IMR-90 (cell line): ENCODE measurements at regions not wholly inside any gene's neighbourhood (a gene's known extent, or its start where the extent isn't known, plus 50 kb on each side); places are given as distances from the start of the nearest gene placed in this dataset.

Experiments used
- ATAC-seq: fragments of 200-7000 bp; cut with Tn5 transposase; 2 replicates; pipeline ENCODE4 v1.9.1; 2020; ENCODE audit warnings: low read depth, mild to moderate bottlenecking, moderate library complexity
- BruUV-seq: library from RNA; stranded (reverse); fragments of 400-500 nt; replicated peaks from 2 replicates; lab custom pipeline; 2021; lab: Mats Ljungman, UMichigan
- CTCF ChIA-PET: fragments of 300-600 bp; formaldehyde crosslinking; extraction: SDS; loops from one replicate; lab custom pipeline; 2021; ENCODE audit warnings: antibody characterized with exemption; lab: Yijun Ruan, JAX
- POLR2A ChIA-PET: fragments of 300-600 bp; sonication (Branson Sonifier 250); formaldehyde crosslinking; loops from one replicate; lab custom pipeline; 2022; ENCODE audit warnings: antibody characterized with exemption; ENCODE audit not compliant: unreplicated experiment; lab: Charles Lee
- DNase-seq: peaks from one replicate; pipeline ENCODE4 v3.0.0; 2013
- H2AFZ ChIP-seq: replicated peaks from 2 replicates; pipeline ENCODE3; 2013; ENCODE audit warnings: low read length, mild to moderate bottlenecking; ENCODE audit not compliant: poor library complexity
- H2AK5ac ChIP-seq: 2 replicates; pipeline ENCODE4 v1.6.1; 2013; ENCODE audit warnings: low read depth, low read length, inconsistent platforms
- H2AK9ac ChIP-seq: replicated peaks from 2 replicates; pipeline ENCODE3; 2013; ENCODE audit warnings: mild to moderate bottlenecking, low read depth, low read length, moderate library complexity; ENCODE audit not compliant: poor library complexity
- H2BK120ac ChIP-seq: 2 replicates; pipeline ENCODE4 v1.6.1; 2013; ENCODE audit warnings: low read depth, low read length, inconsistent platforms
- H2BK15ac ChIP-seq: 3 replicates; pipeline ENCODE4 v1.6.1; 2013; ENCODE audit warnings: low read depth, low read length, inconsistent platforms
- H2BK20ac ChIP-seq: 2 replicates; pipeline ENCODE4 v1.6.1; 2013; ENCODE audit warnings: low read depth, mild to moderate bottlenecking, inconsistent platforms, low read length, moderate library complexity
- H2BK5ac ChIP-seq: 2 replicates; pipeline ENCODE4 v1.6.1; 2013; ENCODE audit warnings: mild to moderate bottlenecking, low read depth, low read length, inconsistent platforms; ENCODE audit not compliant: poor library complexity, severe bottlenecking
- H3K14ac ChIP-seq: replicated peaks from 2 replicates; pipeline ENCODE4 v1.6.1; 2013; ENCODE audit warnings: low read depth, low read length, inconsistent platforms
- H3K18ac ChIP-seq: 2 replicates; pipeline ENCODE4 v1.6.1; 2013; ENCODE audit warnings: low read depth, low read length, control low read depth
- H3K23ac ChIP-seq: 2 replicates; pipeline ENCODE4 v1.6.1; 2013; ENCODE audit warnings: low read depth, low read length, inconsistent platforms
- H3K27ac ChIP-seq: 2 replicates; pipeline ENCODE4 v1.5.1; 2013; ENCODE audit warnings: mild to moderate bottlenecking, control low read depth, low read length; ENCODE audit not compliant: insufficient read depth
- H3K27me3 ChIP-seq: 2 replicates; pipeline ENCODE4 v1.6.1; 2013; ENCODE audit warnings: low read length; ENCODE audit not compliant: control insufficient read depth, insufficient read depth
- H3K36me3 ChIP-seq: 2 replicates; pipeline ENCODE4 v1.6.1; 2013; ENCODE audit warnings: low read length, mixed read lengths; ENCODE audit not compliant: control insufficient read depth, insufficient read depth
- H3K4ac ChIP-seq: 2 replicates; pipeline ENCODE4 v1.6.1; 2013; ENCODE audit warnings: low read depth, low read length, inconsistent platforms
- H3K4me1 ChIP-seq: 2 replicates; pipeline ENCODE4 v1.6.1; 2013; ENCODE audit warnings: low read length, mixed read lengths; ENCODE audit not compliant: control insufficient read depth, insufficient read depth
- H3K4me2 ChIP-seq: 2 replicates; pipeline ENCODE4 v1.6.1; 2013; ENCODE audit warnings: low read depth, mild to moderate bottlenecking, control low read depth, low read length, moderate library complexity
- H3K4me3 ChIP-seq: 2 replicates; pipeline ENCODE4 v1.5.1; 2013; ENCODE audit warnings: low read depth, mild to moderate bottlenecking, control low read depth, low read length, moderate library complexity; ENCODE audit not compliant: insufficient read depth
- H3K56ac ChIP-seq: 2 replicates; pipeline ENCODE4 v1.6.1; 2013; ENCODE audit warnings: low read length, inconsistent platforms; ENCODE audit not compliant: insufficient read depth; ENCODE audit errors: extremely low read depth
- H3K79me1 ChIP-seq, 2 experiments: 2 replicates each; pipeline ENCODE4 v1.6.1; 2013; ENCODE audit warnings: low read length in 2 of 2, inconsistent platforms in 1 of 2, low read depth in 1 of 2
- H3K9ac ChIP-seq: 2 replicates; pipeline ENCODE4 v1.6.1; 2013; ENCODE audit warnings: low read depth, low read length, control low read depth
- H3K9me1 ChIP-seq: 2 replicates; pipeline ENCODE4 v1.6.1; 2013; ENCODE audit warnings: low read length, inconsistent platforms; ENCODE audit not compliant: insufficient read depth
- H3K9me3 ChIP-seq: 2 replicates; pipeline ENCODE4 v1.6.1; 2013; ENCODE audit warnings: low read length; ENCODE audit not compliant: control insufficient read depth, insufficient read depth
- H4K20me1 ChIP-seq: 2 replicates; pipeline ENCODE4 v1.6.1; 2013; ENCODE audit warnings: low read length, inconsistent platforms; ENCODE audit not compliant: insufficient read depth
- H4K5ac ChIP-seq: 2 replicates; pipeline ENCODE4 v1.6.1; 2013; ENCODE audit warnings: mild to moderate bottlenecking, low read depth, low read length, control low read depth
- H4K8ac ChIP-seq, 2 experiments: 2 replicates each; pipeline ENCODE4 v1.6.1; 2013; ENCODE audit warnings: low read depth in 2 of 2, low read length in 2 of 2, control low read depth in 1 of 2, inconsistent platforms in 1 of 2
- H4K91ac ChIP-seq: 2 replicates; pipeline ENCODE4 v1.6.1; 2013; ENCODE audit warnings: low read depth, low read length, inconsistent platforms; ENCODE audit not compliant: insufficient read depth
- BHLHE40 ChIP-seq: fragments of 150-350 bp; IDR thresholded peaks from 2 replicates; pipeline ENCODE4 v1.6.1; 2016; ENCODE audit warnings: mild to moderate bottlenecking, low read depth, low read length
- CEBPB ChIP-seq: IDR thresholded peaks from 2 replicates; pipeline ENCODE4 v1.6.1; 2012; ENCODE audit warnings: low read depth, low read length, improper control_type of control experiment
- CHD1 ChIP-seq: IDR thresholded peaks from 2 replicates; pipeline ENCODE4 v1.6.1; 2012; ENCODE audit warnings: low read depth, low read length, improper control_type of control experiment
- FOS ChIP-seq: fragments of 150-350 bp; IDR thresholded peaks from 2 replicates; pipeline ENCODE4 v1.6.1; 2016; ENCODE audit warnings: low read depth, low read length
- MAFK ChIP-seq: IDR thresholded peaks from 2 replicates; pipeline ENCODE4 v1.6.1; 2012; ENCODE audit warnings: low read depth, low read length, improper control_type of control experiment
- MAZ ChIP-seq: IDR thresholded peaks from 2 replicates; pipeline ENCODE4 v1.6.1; 2012; ENCODE audit warnings: low read depth, mild to moderate bottlenecking, low read length, improper control_type of control experiment, moderate library complexity, borderline replicate concordance
- MXI1 ChIP-seq: IDR thresholded peaks from 2 replicates; pipeline ENCODE4 v1.6.1; 2012; ENCODE audit warnings: low read depth, mild to moderate bottlenecking, low read length, moderate library complexity, borderline replicate concordance
- NFE2L2 ChIP-seq: fragments of 150-350 bp; IDR thresholded peaks from 2 replicates; pipeline ENCODE4 v1.6.1; 2016; ENCODE audit warnings: low read depth, mild to moderate bottlenecking, low read length
- POLR2A ChIP-seq: IDR thresholded peaks from 2 replicates; pipeline ENCODE4 v1.6.1; 2012; ENCODE audit warnings: mild to moderate bottlenecking, low read depth, low read length
- RAD21 ChIP-seq: IDR thresholded peaks from 2 replicates; pipeline ENCODE4 v1.6.1; 2012; ENCODE audit warnings: low read length, improper control_type of control experiment
- RCOR1 ChIP-seq: IDR thresholded peaks from 2 replicates; pipeline ENCODE4 v1.6.1; 2012; ENCODE audit warnings: mild to moderate bottlenecking, low read length, improper control_type of control experiment; ENCODE audit not compliant: insufficient replicate concordance
- RFX5 ChIP-seq: IDR thresholded peaks from 2 replicates; pipeline ENCODE4 v1.8.0; 2012; ENCODE audit warnings: low read depth, mild to moderate bottlenecking, low read length, moderate library complexity
- SMC3 ChIP-seq: fragments of 150-350 bp; IDR thresholded peaks from 2 replicates; pipeline ENCODE4 v1.6.1; 2016; ENCODE audit warnings: low read depth, mild to moderate bottlenecking, antibody characterized with exemption, low read length, moderate library complexity
- WGBS, 2 experiments: methylation state at CpG; one replicate each; pipeline versions ENCODE4 v1.1.5 to v1.1.7; 2013; ENCODE audit warnings: missing lambda C conversion rate in 2 of 2; ENCODE audit not compliant: insufficient read length in 1 of 2; ENCODE audit errors: extremely low coverage in 2 of 2; 5-methylcytosine and 5-hydroxymethylcytosine counted together
- dilution Hi-C: fragments of 300-500 bp; cut with HindIII; formaldehyde crosslinking; loops from one replicate; pipeline ENCODE4 v1.14.3; 2018; ENCODE audit warnings: low sequenced_read_pairs; ENCODE audit not compliant: unreplicated experiment
- in situ Hi-C: fragments of 300-500 bp; cut with MboI; formaldehyde crosslinking; loops from 3 replicates; pipeline ENCODE4 v1.14.3; 2019; ENCODE audit warnings: low sequenced_read_pairs, inconsistent platforms, mixed read lengths
- intact Hi-C: fragments of 100-400 bp; cut with micrococcal nuclease; formaldehyde crosslinking; loops from 2 replicates; pipeline ENCODE4 v1.10.0; 2022
- TF ChIP-seq, protein P1 (sequence below): conservative IDR thresholded peaks from 2 replicates; pipeline ENCODE4 v1.5.1; 2012; ENCODE audit warnings: mild to moderate bottlenecking, low read depth, low read length, improper control_type of control experiment
- TF ChIP-seq, protein P2 (sequence below): fragments of 150-350 bp; IDR thresholded peaks from 2 replicates; pipeline ENCODE4 v1.6.1; 2016; ENCODE audit warnings: low read depth, mild to moderate bottlenecking, low read length, moderate library complexity, borderline replicate concordance
- TF ChIP-seq, protein P3 (sequence below): fragments of 150-350 bp; IDR thresholded peaks from 2 replicates; pipeline ENCODE4 v1.6.1; 2017; ENCODE audit warnings: mild to moderate bottlenecking, antibody characterized with exemption, low read length, low read depth

DNA sequence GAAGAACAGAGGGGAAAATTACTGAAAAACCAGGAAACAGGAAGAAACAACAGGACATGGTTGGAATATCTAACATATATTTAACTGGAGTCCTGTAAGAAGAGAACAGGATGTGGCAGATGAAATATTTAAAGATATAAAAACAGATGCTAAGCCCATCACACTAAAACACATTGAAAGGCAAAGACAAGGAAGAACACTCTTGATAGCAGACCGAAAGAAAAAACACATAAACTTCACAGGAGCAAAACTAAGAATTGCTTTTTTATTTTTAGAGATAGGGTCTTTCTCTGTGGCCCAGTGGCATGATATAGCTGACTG is 324.4 kb upstream of the ARRDC3 start:
- no peak overlapping the region for H2AK5ac ChIP-seq
- H3K4me3 ChIP-seq, result no peak overlapping the region
- POLR2A ChIA-PET, result no interaction called here
- H2BK120ac ChIP-seq, result no peak overlapping the region
- H3K9me1 ChIP-seq, result no peaks in the 10 kb centered on the region
- no CpG with 5 or more reads among the region's 1 CpG for WGBS, 2 experiments
- CTCF ChIA-PET, result no interaction called here
- no peak overlapping the region for H3K4ac ChIP-seq
- BruUV-seq, result no TSS peak
- no peak overlapping the region for H4K5ac ChIP-seq
- H3K27ac ChIP-seq, result no peak overlapping the region
- H3K4me2 ChIP-seq, result no peak overlapping the region
- in situ Hi-C loops (no loop called here), dilution Hi-C loops (no loop called here), intact Hi-C loops (no loop called here)
- no peaks in the 10 kb centered on the region for H3K27me3 ChIP-seq
- no peak overlapping the region for H2AFZ ChIP-seq
- H3K23ac ChIP-seq, result no peak overlapping the region
- H3K18ac ChIP-seq, result no peak overlapping the region
- H4K20me1 ChIP-seq, result no peaks in the 10 kb centered on the region
- no peak overlapping the region for H3K14ac ChIP-seq
- no peak overlapping the region for H2BK15ac ChIP-seq
- H3K4me1 ChIP-seq, result no peaks in the 10 kb centered on the region
- no peak overlapping the region for H3K56ac ChIP-seq
- no peak overlapping the region for H4K8ac ChIP-seq
- no peaks in the 10 kb centered on the region for H3K36me3 ChIP-seq
- no peak overlapping the region for H4K91ac ChIP-seq
- no peak overlapping the region for H3K9ac ChIP-seq
- H2BK5ac ChIP-seq, result no peak overlapping the region
- no peak for DNase-seq
- H3K9me3 ChIP-seq, result no peaks in the 10 kb centered on the region
- no peaks in the 10 kb centered on the region for H3K79me1 ChIP-seq
- H2BK20ac ChIP-seq, result no peak overlapping the region
- no peak overlapping the region for H2AK9ac ChIP-seq
- TF ChIP-seq CHD1, result no peak
- no peak for TF ChIP-seq MAZ
- TF ChIP-seq BHLHE40, result no peak
- TF ChIP-seq MAFK, result no peak
- TF ChIP-seq SMC3, result no peak
- TF ChIP-seq RAD21, result no peak
- TF ChIP-seq, protein P1, sequence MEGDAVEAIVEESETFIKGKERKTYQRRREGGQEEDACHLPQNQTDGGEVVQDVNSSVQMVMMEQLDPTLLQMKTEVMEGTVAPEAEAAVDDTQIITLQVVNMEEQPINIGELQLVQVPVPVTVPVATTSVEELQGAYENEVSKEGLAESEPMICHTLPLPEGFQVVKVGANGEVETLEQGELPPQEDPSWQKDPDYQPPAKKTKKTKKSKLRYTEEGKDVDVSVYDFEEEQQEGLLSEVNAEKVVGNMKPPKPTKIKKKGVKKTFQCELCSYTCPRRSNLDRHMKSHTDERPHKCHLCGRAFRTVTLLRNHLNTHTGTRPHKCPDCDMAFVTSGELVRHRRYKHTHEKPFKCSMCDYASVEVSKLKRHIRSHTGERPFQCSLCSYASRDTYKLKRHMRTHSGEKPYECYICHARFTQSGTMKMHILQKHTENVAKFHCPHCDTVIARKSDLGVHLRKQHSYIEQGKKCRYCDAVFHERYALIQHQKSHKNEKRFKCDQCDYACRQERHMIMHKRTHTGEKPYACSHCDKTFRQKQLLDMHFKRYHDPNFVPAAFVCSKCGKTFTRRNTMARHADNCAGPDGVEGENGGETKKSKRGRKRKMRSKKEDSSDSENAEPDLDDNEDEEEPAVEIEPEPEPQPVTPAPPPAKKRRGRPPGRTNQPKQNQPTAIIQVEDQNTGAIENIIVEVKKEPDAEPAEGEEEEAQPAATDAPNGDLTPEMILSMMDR, result no peak
- no peak for TF ChIP-seq RCOR1
- TF ChIP-seq MXI1, result no peak
- TF ChIP-seq RFX5, result no peak
- no peak for TF ChIP-seq FOS
- TF ChIP-seq POLR2A, result no peak
- no peak for TF ChIP-seq NFE2L2
- TF ChIP-seq, protein P2, sequence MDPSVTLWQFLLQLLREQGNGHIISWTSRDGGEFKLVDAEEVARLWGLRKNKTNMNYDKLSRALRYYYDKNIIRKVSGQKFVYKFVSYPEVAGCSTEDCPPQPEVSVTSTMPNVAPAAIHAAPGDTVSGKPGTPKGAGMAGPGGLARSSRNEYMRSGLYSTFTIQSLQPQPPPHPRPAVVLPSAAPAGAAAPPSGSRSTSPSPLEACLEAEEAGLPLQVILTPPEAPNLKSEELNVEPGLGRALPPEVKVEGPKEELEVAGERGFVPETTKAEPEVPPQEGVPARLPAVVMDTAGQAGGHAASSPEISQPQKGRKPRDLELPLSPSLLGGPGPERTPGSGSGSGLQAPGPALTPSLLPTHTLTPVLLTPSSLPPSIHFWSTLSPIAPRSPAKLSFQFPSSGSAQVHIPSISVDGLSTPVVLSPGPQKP, result no peak
- TF ChIP-seq, protein P3, sequence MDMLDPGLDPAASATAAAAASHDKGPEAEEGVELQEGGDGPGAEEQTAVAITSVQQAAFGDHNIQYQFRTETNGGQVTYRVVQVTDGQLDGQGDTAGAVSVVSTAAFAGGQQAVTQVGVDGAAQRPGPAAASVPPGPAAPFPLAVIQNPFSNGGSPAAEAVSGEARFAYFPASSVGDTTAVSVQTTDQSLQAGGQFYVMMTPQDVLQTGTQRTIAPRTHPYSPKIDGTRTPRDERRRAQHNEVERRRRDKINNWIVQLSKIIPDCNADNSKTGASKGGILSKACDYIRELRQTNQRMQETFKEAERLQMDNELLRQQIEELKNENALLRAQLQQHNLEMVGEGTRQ, result no peak
- TF ChIP-seq CEBPB, result no peak
- ATAC-seq, result no peak
